Skeletal muscle cell (primary cell): ENCODE measurements at regions not wholly inside any gene's neighbourhood (a gene's known extent, or its start where the extent isn't known, plus 50 kb on each side); places are given as distances from the start of the nearest gene placed in this dataset.

Source experiments
- DNase-seq: peaks from one replicate; pipeline ENCODE4 v3.0.0-alpha.2; 2010; ENCODE audit warnings: low read depth
- H3K4me3 ChIP-seq: 2 replicates; pipeline ENCODE4 v1.5.1; 2011; ENCODE audit warnings: low read depth, mild to moderate bottlenecking, control low read depth, low read length, moderate library complexity

DNA sequence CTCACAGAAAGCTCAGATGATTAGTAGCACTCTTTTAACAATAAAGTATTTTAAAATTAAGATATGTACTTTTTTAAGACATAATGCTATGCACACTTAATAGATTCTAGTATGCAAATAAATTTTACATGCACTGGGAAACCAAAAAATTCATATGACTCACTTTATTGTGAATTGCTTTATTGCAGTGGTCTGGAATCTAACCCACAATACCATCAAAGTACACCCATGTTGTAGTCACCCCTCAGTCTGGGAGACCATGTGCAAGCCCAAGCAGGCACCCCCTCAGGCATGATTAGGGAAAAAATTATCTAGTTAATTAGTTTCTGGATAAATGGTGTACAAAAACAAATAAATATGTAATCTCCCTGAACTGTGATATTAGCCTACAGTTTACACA, 649.0 kb upstream of the HS6ST1 start:
- DNase-seq = no peak
- H3K4me3 ChIP-seq = no peak overlapping the region

- DNase-seq = no peak
- H3K4me3 ChIP-seq = no peak overlapping the region
Observed at GRCh38 chr2:128969374-128969773, 650.7 kb upstream of the HS6ST1 start.

- H3K4me3 ChIP-seq = no peak overlapping the region
- DNase-seq = no peak
Observed at GRCh38 chr2:128970332-128971116, 651.9 kb upstream of the HS6ST1 start.

- H3K4me3 ChIP-seq = no peak overlapping the region
Observed at GRCh38 chr2:128973566-128973965, 654.9 kb upstream of the HS6ST1 start.

DNA sequence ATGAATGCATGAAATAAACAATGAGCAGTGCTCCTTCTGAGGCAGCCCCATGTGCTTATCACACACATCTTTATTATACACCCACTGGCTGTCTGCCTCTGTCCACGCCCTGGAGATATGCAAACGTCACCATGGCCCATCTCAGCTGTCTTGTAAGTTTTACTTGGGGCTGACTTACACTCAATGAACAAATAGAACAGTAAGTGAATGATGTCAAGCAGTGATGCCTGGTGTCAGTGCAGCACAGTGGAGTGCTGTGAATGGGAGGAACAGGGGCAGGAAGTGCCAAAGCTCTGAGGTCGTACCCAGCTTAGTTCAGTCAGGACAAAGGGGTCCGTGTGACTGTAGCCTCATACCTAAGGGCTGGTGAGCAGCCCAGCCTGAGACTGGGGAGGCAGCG, 659.5 kb upstream of the HS6ST1 start:
- DNase-seq = no peak
- no peak overlapping the region for H3K4me3 ChIP-seq

More at GRCh38 chr2:128973566-128973965, 654.9 kb upstream of the HS6ST1 start:
- no peak for DNase-seq

GRCh38 chr2:128979182-128979581, 660.5 kb upstream of the HS6ST1 start:
- DNase-seq = no peak
- H3K4me3 ChIP-seq = no peak overlapping the region

DNA sequence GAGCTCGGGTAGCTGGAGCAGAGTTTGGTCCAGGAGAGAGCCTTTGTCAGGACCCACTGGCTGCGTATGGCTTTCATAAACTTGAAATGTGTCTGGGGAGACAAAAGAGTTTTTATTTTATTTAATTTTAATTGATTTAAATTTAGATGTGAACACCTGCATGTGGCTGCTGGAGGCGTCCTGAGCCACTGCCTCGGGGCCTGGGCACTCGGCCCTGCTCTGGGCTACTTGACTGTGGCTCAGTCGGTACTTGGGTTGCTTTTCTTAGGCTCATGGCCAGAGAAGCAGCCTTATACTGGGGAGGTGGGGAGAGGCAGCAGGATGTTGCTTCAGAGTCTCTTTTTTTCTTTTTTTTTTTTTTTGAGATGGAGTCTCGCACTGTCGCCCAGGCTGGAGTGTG, 661.8 kb upstream of the HS6ST1 start:
- no peak for DNase-seq
- no peak overlapping the region for H3K4me3 ChIP-seq

GRCh38 chr2:128981353-128981752, 662.7 kb upstream of the HS6ST1 start:
- no peak for DNase-seq
- no peak overlapping the region for H3K4me3 ChIP-seq

DNA sequence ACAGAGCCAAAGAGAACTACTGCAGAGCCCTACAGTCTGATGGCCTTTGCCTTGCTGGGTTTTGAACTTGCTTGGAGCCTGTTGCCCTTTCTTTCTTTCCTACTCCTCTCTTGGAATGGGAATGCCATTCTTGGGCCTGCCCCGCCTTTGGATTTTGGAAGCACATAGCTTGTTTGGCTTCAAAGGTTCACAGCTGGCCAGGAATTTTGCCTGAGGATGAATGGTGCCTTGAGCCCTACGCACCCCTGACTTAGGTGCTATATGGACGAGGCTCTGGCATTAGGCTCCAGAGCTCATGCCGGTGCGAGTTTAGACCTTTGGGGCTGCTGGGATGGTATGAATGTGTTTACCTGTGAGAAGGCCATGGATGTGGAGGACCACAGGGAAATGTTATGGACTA, 663.3 kb upstream of the HS6ST1 start:
- H3K4me3 ChIP-seq = no peak overlapping the region
- no peak for DNase-seq

DNA sequence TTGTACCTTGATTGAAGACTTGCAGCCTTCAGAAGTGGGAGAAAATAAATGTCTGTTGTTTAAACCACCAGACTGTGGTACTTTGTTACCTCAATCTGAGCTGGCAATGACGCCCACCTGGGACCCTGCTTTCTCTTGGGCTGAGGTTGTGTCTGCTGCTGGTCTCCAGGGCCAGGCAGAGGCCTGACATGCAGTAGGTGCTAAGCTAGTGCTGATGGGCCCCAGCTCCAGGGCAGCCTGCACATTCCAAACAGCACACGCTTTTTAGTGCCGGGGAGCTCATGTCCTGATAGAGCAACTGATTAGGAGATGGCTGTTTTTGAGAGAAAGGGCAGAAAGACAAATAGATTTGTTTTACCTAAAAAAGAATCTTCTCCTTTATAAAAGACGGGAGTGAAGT, 664.0 kb upstream of the HS6ST1 start:
- H3K4me3 ChIP-seq = no peak overlapping the region
- no peak for DNase-seq

GRCh38 chr2:128983094-128983493, 664.4 kb upstream of the HS6ST1 start:
- no peak overlapping the region for H3K4me3 ChIP-seq
- DNase-seq = no peak

GRCh38 chr2:128984081-128984480, 665.4 kb upstream of the HS6ST1 start:
- DNase-seq = no peak
- no peak overlapping the region for H3K4me3 ChIP-seq

DNA sequence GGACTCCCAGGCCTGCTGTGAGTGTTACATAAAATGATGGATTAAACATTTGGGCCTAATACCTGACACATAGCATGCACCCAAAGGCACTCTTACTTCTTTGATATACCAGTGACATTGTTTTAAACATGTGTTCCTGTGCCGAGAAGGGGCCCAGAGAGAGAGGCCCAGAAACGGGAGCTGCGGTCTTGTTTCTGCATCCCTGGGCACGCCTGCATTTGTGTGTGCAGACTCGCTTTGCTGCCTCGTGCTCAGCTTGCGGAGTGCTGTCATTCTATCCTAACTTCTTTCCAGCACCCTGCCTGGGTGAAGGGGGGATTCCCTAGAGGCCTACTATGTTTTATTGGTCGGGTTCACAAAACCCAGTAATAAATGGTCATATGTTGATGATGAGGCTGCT, 666.2 kb upstream of the HS6ST1 start:
- DNase-seq = no peak
- H3K4me3 ChIP-seq = no peak overlapping the region

GRCh38 chr2:128986026-128986715, 667.5 kb upstream of the HS6ST1 start:
- no peak overlapping the region for H3K4me3 ChIP-seq
- DNase-seq = no peak

DNA sequence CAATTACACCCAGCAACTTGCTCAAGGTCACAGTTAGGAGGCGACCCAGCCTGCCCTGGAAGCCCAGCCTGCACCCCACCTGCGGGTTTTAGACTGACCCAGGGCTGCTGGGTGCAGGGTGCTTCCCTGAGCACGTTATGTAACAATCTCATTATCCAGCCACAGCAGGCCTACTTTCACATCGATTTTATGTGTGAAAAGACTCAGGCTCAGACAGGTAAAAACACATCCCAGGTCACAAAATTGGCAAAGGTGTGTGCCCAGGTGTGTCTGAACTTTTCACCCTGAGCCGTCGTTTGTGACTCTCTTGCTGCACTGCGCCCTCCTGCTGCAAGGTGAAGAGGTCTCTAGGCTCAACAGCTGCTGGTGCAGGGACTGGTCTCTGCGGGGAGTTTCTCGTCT, 668.2 kb upstream of the HS6ST1 start:
- no peak overlapping the region for H3K4me3 ChIP-seq
- no peak for DNase-seq

DNA sequence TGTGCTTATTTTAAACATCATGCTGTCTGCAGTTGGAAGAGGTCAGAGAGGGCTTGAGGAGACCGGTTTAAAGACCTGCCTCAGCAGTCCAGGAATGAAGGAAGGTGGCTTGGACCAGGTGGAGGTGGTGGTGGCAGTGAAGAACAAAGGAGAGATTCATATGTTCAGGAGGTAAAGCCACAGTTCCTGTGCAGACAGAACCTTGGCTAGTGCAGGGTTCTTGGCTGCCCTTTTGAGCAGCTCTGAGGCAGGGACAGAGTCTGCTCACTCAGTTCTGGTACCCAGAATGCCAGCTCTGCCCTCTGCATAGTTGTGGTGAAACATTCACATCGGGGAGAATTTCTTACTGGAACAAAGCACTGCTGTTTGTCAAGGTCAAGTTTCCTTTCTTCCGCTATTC, 669.7 kb upstream of the HS6ST1 start:
- no peak overlapping the region for H3K4me3 ChIP-seq
- DNase-seq = no peak

DNA sequence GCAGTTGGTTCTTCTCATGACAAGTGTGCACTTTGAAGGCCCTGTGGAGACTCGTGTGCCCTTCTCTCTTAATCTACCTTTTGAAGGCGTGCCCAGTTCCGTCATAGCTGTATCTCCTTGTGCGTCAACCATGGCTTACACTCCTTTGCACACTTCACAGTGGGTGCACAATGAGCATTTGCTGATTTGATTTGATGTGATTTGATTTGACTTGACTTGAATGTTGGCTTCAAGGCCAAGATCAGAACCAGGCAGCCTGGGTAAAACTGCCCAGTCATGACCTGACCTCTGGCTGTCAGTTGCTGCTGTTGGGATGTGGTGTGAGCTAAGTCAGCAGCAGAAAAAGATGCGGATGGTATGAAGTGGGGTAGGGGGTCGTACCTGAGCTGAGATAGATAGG, 670.3 kb upstream of the HS6ST1 start:
- H3K4me3 ChIP-seq = no peak overlapping the region
- no peak for DNase-seq

DNA sequence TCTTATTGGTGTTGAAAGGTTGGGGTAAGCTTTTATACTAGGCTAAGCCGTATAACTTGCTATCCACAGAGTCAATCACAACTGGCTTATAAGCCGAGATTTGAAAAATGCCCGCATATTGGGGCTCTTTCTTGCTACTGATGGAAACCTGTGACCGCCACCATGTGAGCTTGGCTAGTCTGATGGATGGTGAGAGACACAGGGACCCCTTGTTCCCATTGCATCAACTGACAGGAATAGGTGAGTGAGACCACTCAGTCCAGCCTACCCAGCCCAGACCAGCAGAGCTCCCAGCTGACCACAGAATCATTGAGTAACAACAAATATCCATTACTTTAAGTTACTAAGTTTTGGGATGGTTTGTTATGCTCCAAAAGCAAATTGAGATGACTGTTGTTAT, 676.4 kb upstream of the HS6ST1 start:
- no peak for DNase-seq
- H3K4me3 ChIP-seq = no peak overlapping the region

DNA sequence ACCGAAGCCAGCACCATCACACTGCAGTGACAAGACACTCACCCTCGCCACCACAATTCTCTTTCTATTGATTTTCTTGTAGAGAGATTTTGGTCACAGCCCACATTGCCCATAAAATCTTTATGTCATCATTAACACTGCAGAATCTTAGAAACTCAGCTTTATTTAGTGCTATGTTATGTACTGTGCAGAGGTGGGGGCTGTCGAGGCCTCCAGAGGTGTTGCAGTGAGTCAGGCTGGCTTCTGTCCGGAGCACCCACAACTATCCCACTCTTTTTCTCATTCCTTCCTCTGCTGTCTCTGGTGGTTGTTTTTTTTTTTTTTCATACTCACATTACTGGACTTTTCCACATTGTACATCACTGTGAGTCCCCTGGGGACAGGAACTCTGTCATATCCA, 677.4 kb upstream of the HS6ST1 start:
- no peak overlapping the region for H3K4me3 ChIP-seq
- DNase-seq = no peak

DNA sequence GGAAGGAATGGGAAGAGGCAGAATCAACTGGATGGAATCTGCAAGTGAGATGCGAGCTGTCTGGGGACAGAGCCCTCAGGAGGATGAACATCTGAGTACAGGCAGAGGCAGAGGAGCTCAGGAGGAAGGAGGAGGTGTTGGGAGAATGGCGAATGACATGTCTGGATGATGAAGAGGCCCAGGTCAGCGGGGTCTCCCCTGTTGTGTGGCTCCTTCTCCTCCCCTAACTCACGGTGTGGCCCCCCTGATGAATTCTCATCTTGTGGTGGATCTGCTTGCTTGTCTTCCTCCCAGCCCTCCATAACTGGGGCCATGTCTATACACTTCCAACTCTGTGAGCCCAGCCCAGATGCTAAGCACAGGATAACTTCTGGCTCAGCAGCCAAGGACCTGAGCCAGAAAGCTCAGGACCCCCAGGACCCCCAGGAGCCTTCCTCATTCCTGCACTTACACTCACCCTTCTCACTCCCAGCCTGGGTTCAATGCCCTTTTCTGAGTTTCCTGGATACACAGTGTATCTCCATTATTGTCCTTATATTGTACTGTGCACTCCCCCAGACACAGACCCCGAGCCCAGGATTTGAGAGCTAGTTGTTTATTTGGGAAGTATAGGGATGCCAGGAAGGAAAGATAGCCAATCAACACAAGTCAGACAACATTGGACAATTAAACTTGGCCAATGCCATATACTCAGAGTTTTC, 678.6 kb upstream of the HS6ST1 start:
- no peak overlapping the region for H3K4me3 ChIP-seq

GRCh38 chr2:129001926-129002325, 683.3 kb upstream of the HS6ST1 start:
- no peak for DNase-seq
- no peak overlapping the region for H3K4me3 ChIP-seq

More for the DNA sequence above, 678.6 kb upstream of the HS6ST1 start:
- DNase-seq = no peak
